GM19438 (cell line): ENCODE measurements at regions not wholly inside any gene's neighbourhood (a gene's known extent, or its start where the extent isn't known, plus 50 kb on each side); places are given as distances from the start of the nearest gene placed in this dataset.
A peak's percentile ranks its signal among the peaks of the same experiment; 100 is the strongest.
"Not testable (repeated sequence)": the region's sequence is repeated elsewhere in the genome, so short reads cannot be mapped to it uniquely, and the experiment has no call there.

ENCODE experiments used
- ATAC-seq: cut with Tn5 transposase; IDR thresholded peaks from one replicate; pipeline ENCODE4 v1.9.1; 2021; ENCODE audit warnings: low read depth; ENCODE audit not compliant: unreplicated experiment

GRCh38 chr21:6553505-6554376 is 3967.6 kb upstream of the TPTE start:
- not testable (repeated sequence) for ATAC-seq

DNA sequence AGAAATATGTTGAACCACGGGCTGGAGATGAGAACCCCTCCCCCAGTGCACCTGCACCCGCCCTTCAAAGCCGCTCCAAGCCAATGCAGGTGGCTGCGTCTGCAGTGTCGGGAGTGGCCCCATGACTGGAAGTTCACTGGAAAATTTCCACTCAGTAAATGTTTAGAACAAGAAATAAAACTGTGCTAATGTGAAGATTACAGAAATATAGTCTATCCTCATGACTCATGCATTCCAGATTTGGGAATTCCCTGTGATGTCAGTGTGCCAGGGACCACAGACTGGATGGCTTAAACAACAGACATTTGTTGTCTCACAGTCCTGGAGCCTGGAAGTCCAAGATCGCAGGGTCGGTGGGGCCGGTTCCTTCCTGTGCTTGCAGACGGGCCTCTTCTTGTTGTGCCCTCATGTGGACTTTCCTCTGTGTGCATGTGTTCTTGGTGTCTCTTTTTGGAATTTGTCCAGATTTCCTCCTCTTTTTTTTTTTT is 3967.0 kb upstream of the TPTE start:
- ATAC-seq = not testable (repeated sequence)

- ATAC-seq = peak; percentile 57
These were observed 3964.9 kb upstream of the TPTE start for GRCh38 chr21:6556516-6556915.

DNA sequence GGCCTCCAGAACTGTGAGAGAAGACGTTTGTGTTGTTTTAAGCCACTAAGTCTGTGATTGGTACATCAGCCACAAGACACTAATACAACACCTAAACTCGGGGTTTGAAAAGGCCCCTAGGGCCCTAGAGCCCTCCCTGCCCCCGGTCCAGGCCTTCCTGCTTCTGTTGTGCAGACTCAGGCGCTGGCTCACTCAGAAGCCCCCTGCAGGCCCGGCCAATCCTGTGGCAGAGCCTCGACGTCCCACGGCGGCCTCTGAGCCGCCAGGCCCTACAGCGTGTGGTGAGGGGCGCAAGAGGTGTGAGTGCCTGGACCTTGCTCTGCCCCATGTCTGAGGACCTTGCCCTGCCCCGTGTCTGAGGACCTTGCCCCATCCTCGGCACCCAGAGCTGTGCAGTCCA is 3964.0 kb upstream of the TPTE start:
- not testable (repeated sequence) for ATAC-seq

GRCh38 chr21:6561168-6561567 is 3960.2 kb upstream of the TPTE start:
- ATAC-seq = not testable (repeated sequence)

DNA sequence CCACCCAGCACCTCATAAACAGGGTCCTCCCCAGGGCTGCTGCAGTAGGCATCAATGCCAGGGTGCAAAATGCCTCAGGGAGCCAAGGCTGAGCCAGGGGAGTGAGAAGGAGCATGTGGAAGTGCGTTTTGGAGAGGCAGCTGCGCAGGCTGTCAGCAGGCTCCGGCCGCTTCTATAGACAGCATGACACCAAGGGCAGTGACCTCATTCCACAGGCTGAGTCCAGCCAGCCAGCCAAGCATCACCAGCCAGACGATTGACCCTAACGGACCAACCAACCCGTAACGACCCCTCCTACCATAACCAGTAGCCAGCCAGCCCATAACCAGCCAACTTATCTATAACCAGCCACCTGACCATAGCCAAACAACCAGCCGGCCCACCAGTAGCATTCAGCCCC is 3959.8 kb upstream of the TPTE start:
- ATAC-seq = not testable (repeated sequence)

GRCh38 chr21:6564543-6565166 is 3956.7 kb upstream of the TPTE start:
- ATAC-seq = not testable (repeated sequence)

- ATAC-seq = not testable (repeated sequence)
These were observed 3955.9 kb upstream of the TPTE start for GRCh38 chr21:6565190-6566094.

- not testable (repeated sequence) for ATAC-seq
These were observed 3953.8 kb upstream of the TPTE start for GRCh38 chr21:6567542-6567941.

- ATAC-seq = peak; percentile 27
These were observed 3952.2 kb upstream of the TPTE start for GRCh38 chr21:6569152-6569551.

GRCh38 chr21:6569587-6570392 is 3951.6 kb upstream of the TPTE start:
- peak; percentile 61 for ATAC-seq

DNA sequence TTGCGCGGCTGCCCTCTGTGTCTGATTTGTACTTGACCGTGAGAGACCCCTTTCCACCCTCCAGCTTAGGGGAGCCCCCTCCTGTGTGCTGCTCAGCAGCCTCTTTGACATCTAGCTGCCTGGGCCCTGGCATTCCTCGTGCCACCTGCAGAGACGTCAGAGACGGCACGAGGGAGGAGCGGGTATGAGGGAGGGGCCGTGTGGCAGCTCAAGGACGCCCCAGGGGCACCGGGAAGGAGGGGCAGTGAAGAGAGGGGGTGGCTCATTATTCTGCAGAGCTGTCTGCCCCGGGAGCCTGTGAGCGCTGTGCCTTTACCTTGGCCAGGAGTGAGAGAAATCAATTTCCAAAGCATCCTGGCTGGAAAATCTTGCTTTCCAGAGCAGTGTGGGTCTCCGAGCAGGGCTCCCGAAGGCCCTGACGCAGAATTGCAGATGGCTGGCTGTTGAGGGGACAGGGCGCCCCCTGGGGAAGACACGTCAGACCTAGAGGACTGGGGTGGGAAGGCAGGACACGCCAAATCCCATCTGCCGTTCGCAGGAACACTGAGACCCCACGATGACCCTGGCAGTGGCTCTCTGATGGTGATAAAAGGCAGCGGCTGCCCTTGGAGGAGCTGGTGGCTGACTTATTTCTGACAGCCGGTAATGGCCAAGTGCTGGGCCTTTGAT is 3950.5 kb upstream of the TPTE start:
- ATAC-seq = not testable (repeated sequence)

- not testable (repeated sequence) for ATAC-seq
These were observed 3947.8 kb upstream of the TPTE start for GRCh38 chr21:6573576-6573975.

DNA sequence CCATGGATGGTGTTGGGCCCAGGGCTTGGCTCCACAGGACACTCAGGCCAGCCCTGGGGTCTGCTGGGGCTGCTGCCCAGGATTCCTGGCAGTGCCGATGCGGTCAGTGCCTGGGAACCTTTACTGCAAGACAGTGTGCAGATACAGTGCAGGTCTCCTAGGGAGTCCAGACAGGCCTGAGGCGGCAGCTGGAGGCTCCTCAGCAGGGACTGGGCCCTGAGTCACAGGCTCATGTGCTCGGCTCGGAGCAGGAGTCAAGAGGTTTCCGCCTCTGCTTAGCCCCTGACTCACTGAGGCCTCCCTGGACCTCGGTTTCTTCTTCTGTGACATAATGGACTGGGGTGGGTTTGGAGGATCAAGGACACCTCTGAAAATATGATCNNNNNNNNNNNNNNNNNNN is 3941.6 kb upstream of the TPTE start:
- ATAC-seq = not testable (repeated sequence)
